ENCODE measurements at regions not wholly inside any gene's neighbourhood (a gene's known extent, or its start where the extent isn't known, plus 50 kb on each side); places are given as distances from the start of the nearest gene placed in this dataset.

- Histone ChIP-seq H3K27ac (ENCODE audit: extremely low read depth, low read depth, low read length) (no peak overlapping the region), H3K9me3 (ENCODE audit: control insufficient read depth, insufficient read depth, low read depth, low read length) (no peaks in the 10 kb centered on the region), H3K4me1 (ENCODE audit: control insufficient read depth, insufficient read depth, low read length) (no peaks in the 10 kb centered on the region), H3K36me3 (ENCODE audit: control insufficient read depth in 2 of 2, insufficient read depth in 1 of 2, low read length in 2 of 2) (no peaks in the 10 kb centered on the region), H3K4me3 (ENCODE audit: low read depth, low read length) (no peak overlapping the region)
- CTCF ChIA-PET, result no interaction called here
- TF ChIP-seq ZNF521 (tag by site-specific recombination; IDR thresholded peaks at IDR 0.05) (no peak), ZNF341 (tag by site-specific recombination; IDR thresholded peaks at IDR 0.05; ENCODE audit: low read depth) (peak; percentile 40), ZNF2 (tag by site-specific recombination; IDR thresholded peaks at IDR 0.05) (no peak)
- POLR2A ChIA-PET, result no interaction called here
Measured at GRCh38 chr10:28963539-28964221, 286.4 kb downstream of the BAMBI start.

- no peaks in the 10 kb centered on the region for H3K4me1 ChIP-seq (ENCODE audit: control insufficient read depth, insufficient read depth, low read length)
- H3K27ac ChIP-seq (ENCODE audit: extremely low read depth, low read depth, low read length), result no peak overlapping the region
- CTCF ChIA-PET, result no interaction called here
- H3K4me3 ChIP-seq (ENCODE audit: low read depth, low read length), result no peak overlapping the region
- no peak for TF ChIP-seq ZNF24 (tag by site-specific recombination; IDR thresholded peaks at IDR 0.05)
- TF ChIP-seq SCRT1 (tag by site-specific recombination; IDR thresholded peaks at IDR 0.05; ENCODE audit: borderline replicate concordance), result no peak
- TF ChIP-seq KLF9 (tag by site-specific recombination; IDR thresholded peaks at IDR 0.05; ENCODE audit: low read depth), result no peak
- TF ChIP-seq ZNF132 (tag by site-specific recombination; IDR thresholded peaks at IDR 0.05; ENCODE audit: borderline replicate concordance), result no peak
- TF ChIP-seq ZNF560 (tag by site-specific recombination; IDR thresholded peaks at IDR 0.05; ENCODE audit: borderline replicate concordance), result no peak
- no peak for TF ChIP-seq HOXD13 (CRISPR knock-in tag; IDR thresholded peaks at IDR 0.05; ENCODE audit: borderline replicate concordance)
- no peak for TF ChIP-seq ZEB2 (tag by site-specific recombination; IDR thresholded peaks at IDR 0.05)
- TF ChIP-seq TRIM28 (IDR thresholded peaks at IDR 0.05; ENCODE audit: borderline replicate concordance, low read length), result no peak
- TF ChIP-seq ZNF623 (tag by site-specific recombination; IDR thresholded peaks at IDR 0.05), result no peak
- TF ChIP-seq FEZF1 (tag by site-specific recombination; IDR thresholded peaks at IDR 0.05), result no peak
- no peak for TF ChIP-seq ZNF239 (tag by site-specific recombination; IDR thresholded peaks at IDR 0.05)
- TF ChIP-seq SCRT2 (tag by site-specific recombination; IDR thresholded peaks at IDR 0.05), result no peak
- TF ChIP-seq ZBTB10 (tag by site-specific recombination; IDR thresholded peaks at IDR 0.05), result no peak
- TF ChIP-seq ZNF366 (tag by site-specific recombination; conservative IDR thresholded peaks at IDR 0.05), result no peak
- no peak for TF ChIP-seq ZNF138 (tag by site-specific recombination; IDR thresholded peaks at IDR 0.05; ENCODE audit: borderline replicate concordance)
- no peak for TF ChIP-seq ZNF37A (tag by site-specific recombination; IDR thresholded peaks at IDR 0.05)
- POLR2A ChIA-PET, result no interaction called here
- no peaks in the 10 kb centered on the region for H3K9me3 ChIP-seq (ENCODE audit: control insufficient read depth, insufficient read depth, low read depth, low read length)
- no peaks in the 10 kb centered on the region for H3K36me3 ChIP-seq (ENCODE audit: control insufficient read depth in 2 of 2, insufficient read depth in 1 of 2, low read length in 2 of 2)
Measured at GRCh38 chr10:28965937-28966336, 288.6 kb downstream of the BAMBI start.

GRCh38 chr10:28967031-28967430 lies 289.7 kb downstream of the BAMBI start:
- ChIA-PET CTCF (interaction anchor here (0.6 kb wide), 1 partner anchor 63 kb away, joined by 3 read pairs; no protein-coding TSS in a partner anchor), POLR2A (no interaction called here)
- no peaks in the 10 kb centered on the region for H3K4me1 ChIP-seq (ENCODE audit: control insufficient read depth, insufficient read depth, low read length)
- H3K4me3 ChIP-seq (ENCODE audit: low read depth, low read length), result no peak overlapping the region
- no peaks in the 10 kb centered on the region for H3K9me3 ChIP-seq (ENCODE audit: control insufficient read depth, insufficient read depth, low read depth, low read length)
- no peaks in the 10 kb centered on the region for H3K36me3 ChIP-seq (ENCODE audit: control insufficient read depth in 2 of 2, insufficient read depth in 1 of 2, low read length in 2 of 2)
- no peak overlapping the region for H3K27ac ChIP-seq (ENCODE audit: extremely low read depth, low read depth, low read length)
- no peak for TF ChIP-seq KLF8 (tag by site-specific recombination; IDR thresholded peaks at IDR 0.05)
- 0 out of 2 replicates have a peak, but pooled peaks have one; percentile 40 for TF ChIP-seq ZNF664 (tag by site-specific recombination; IDR thresholded peaks at IDR 0.05)
- TF ChIP-seq ZBTB20 (tag by site-specific recombination; IDR thresholded peaks at IDR 0.05), result no peak
- TF ChIP-seq ZNF121 (tag by site-specific recombination; IDR thresholded peaks at IDR 0.05), result no peak
- TF ChIP-seq ZBTB48 (tag by site-specific recombination; IDR thresholded peaks at IDR 0.05), result no peak
- no peak for TF ChIP-seq ZNF600 (tag by site-specific recombination; IDR thresholded peaks at IDR 0.05)
- no peak for TF ChIP-seq ZNF223 (tag by site-specific recombination; IDR thresholded peaks at IDR 0.05)
- no peak for TF ChIP-seq ZNF202 (tag by site-specific recombination; IDR thresholded peaks at IDR 0.05; ENCODE audit: borderline replicate concordance)
